ENCODE measurements at regions not wholly inside any gene's neighbourhood (a gene's known extent, or its start where the extent isn't known, plus 50 kb on each side); places are given as distances from the start of the nearest gene placed in this dataset.

- no peak for ATAC-seq
- DNase-seq = no peak
Measured at GRCh38 chr1:181858135-181858534, 203.4 kb downstream of the ZNF648 start.

All from stimulated activated naive CD8-positive, alpha-beta T cell treated with anti-CD3 and anti-CD28 coated beads, Interleukin-15, Interleukin-2, amounts not matched to agents 100 U/mL and 50 U/mL, for 24 hours (primary cell).